A172 (cell line): ENCODE measurements at regions not wholly inside any gene's neighbourhood (a gene's known extent, or its start where the extent isn't known, plus 50 kb on each side); places are given as distances from the start of the nearest gene placed in this dataset.

Source experiments
- DNase-seq: peaks from one replicate; pipeline ENCODE4 v3.0.0-alpha.2; 2015; ENCODE audit warnings: low spot score

DNA sequence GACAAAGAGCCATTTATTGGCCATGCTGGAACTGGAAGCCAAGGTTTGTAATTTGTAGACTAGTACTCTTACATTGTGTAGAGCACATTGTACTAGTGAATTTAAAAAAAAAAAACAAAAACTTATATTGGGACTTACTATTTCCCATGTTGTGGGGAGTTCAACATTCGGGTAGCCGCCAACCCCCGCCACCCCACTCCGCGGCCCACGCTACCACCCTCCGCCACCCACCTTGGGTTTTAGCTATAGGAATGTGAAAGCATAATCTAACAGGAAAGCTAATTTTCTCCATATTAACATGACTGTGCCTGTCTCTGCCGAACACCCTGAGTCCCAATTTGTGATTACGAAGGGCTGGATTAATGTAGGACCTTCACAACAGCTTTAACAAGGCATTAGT is 275.8 kb downstream of the FIGN start:
- no peak for DNase-seq

DNA sequence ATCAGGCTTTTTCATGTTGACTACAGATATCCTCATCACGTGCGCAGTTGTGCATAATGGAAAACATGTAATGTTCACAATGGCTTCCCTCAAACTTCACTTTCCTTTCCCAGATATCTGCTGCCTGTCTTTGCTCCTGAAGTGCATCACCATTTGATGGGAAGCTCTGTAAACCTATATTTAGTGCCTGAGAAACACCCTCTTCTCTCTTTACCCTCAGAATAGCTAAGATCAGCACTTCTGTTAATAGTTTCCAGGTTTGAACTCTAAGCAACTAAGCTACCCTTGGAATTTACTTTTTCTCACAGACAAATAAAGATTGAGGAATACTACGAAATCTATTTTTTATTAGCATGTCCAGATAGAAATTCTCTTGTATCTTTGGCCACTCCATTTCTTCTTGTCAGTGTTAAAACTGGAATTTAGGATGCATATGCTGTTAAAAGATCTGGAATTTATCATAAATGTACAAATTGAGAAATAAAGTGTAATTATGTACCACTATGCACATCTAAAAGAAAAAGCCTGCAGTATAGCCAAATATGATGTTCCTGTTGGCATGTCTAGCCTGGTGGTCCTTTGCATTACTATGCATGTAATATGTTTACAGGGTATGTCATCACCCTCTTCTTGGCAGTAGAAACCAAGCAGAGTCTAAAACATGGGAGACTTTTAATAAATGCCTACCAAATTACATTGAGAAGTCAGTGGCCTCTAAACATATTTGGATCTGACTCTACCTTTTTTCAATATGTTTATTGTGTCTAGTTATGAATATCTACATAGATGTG is 278.7 kb downstream of the FIGN start:
- DNase-seq = no peak

DNA sequence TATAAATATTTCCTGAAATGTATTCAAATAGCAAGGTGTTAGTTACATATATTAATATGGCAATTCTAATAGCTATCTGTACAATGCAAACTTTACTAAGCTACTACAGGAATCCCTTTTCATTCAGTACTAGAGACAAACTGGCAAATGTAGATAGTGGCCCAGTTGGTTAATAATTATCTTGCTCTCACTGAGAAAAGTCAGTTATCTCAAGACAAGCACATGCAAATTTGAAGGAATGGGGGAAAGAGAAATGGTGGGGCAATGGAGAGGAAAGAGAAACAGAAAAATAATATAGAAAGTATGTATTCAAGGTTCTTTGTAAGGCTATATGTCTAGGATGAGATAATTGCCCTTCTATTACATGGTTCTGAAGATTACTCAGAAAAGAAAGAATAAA is 280.0 kb downstream of the FIGN start:
- no peak for DNase-seq

DNA sequence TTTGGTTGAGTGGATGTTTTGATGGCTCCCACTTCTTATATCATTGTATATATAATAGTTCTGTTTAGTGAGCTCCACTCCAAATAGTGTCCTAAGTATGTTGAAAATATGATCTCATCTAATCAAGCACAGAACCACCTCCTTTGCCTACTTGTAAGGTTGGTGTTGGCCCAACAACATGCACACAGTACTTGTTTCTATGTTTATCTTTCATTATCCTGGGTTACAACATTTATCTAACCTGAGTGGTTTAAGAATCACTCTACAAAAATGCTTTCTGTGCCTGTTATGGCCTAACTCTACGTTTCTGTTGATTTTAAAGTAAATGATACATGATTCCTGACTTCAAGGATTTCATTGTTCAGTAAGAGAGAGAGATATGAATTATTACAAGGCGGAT is 281.9 kb downstream of the FIGN start:
- no peak for DNase-seq

DNA sequence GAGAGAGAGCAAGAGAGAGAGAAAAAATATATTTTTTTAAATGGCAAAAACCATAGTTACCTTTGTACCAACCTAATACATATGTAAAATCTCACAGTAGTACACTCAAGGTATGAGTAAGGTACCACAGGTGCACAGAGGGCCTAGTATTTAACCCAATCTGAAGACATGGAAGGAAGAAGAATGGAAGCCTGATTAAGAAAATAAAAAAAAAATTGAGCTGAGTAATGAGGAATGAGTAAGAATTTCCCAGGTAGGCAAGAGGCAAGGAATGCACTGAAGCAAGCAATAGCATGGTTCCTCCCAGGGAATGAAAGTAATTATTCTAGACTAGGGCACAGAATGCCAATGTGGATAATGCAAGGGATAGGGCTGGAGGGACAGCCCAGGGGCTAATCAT is 294.2 kb downstream of the FIGN start:
- DNase-seq = no peak

DNA sequence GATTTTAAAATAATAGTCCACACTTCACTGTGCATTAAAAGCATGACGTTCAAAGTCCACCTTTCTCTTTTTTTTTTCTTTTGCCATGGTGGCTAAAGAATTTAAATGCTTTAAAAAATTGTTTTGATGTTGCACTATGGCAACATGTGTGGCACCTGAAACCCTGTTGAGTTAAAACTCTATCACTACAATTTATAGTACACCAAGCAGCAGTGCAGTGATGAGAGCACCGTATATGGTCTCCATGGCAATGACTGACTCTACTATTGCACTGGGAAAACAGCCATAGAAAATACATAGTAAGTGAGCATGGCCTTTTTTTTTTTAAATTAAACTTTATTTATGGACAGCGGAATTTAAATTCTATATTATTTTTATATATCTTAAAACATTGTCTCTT is 298.8 kb downstream of the FIGN start:
- no peak for DNase-seq

DNA sequence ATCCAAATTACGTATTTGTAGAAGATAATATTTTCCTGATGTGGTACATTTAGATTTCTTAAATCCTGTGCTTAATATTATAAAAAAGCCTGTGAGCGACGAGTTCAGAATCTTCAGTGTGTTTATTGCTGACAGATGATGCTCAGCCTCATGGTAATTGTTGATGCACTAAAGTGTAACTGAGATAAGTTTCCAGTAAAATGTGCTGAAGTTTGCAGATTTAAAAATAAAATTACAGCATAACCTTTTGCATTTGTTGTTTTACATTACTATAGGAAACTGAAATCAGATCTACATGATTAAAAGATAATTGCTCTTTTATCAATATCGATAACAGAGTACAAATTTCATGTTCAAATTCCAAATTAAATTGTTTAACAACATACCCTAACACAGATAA is 307.6 kb downstream of the FIGN start:
- DNase-seq = no peak

DNA sequence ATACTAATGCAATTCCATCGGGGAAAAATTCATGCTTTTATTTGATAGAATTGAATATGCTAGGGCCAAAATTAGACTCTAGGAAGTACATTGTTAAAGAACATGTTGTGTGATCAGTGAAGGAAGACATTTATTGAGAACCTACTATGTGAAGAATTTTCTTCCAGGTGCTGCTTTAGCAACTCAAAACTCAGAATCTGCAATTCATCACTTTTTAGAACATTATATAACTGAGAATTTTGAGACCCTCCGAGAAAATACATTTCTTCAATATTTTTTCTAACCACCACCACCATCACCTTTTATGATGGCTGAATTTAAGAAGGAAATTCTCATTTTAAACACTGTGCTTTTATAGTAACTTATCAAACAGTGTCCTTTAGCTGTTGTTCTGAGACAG is 315.2 kb downstream of the FIGN start:
- no peak for DNase-seq

DNA sequence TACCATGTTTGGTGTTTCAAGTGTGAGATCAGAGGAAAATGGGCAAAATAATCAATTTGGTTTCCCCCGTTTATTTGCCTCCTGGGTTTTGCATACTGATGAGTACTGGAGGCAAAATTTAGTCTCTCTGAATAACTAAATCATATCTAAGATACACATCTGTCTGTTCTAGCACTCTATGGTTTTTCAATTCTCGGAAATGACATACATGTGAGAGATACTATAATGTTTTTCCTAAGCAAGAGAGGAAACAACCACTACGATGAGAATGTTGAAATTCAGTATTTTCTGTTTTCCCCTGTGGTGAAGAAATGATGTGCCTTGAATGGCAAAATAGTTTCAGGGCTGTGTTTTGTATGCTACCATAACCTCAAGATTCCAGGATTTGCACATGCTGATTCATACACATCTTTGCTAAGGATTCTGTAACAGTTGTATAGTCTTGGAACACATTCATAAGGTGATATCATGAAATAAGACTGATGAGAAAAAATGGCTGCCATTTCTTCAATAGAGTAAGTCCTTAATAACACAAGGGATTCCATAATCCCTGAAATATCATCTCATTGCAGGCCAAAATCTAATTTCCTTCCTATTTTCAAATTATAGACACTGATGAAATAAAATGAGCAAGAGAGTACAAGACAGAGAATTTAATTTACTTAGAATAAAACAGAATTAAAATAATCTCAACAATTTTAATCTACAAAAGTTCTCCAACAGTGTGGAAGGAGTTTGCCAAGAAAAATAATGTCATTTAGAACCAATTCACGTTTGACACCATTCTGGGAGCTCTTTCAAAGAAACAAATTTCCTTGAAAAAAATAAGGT is 316.6 kb downstream of the FIGN start:
- DNase-seq = no peak

DNA sequence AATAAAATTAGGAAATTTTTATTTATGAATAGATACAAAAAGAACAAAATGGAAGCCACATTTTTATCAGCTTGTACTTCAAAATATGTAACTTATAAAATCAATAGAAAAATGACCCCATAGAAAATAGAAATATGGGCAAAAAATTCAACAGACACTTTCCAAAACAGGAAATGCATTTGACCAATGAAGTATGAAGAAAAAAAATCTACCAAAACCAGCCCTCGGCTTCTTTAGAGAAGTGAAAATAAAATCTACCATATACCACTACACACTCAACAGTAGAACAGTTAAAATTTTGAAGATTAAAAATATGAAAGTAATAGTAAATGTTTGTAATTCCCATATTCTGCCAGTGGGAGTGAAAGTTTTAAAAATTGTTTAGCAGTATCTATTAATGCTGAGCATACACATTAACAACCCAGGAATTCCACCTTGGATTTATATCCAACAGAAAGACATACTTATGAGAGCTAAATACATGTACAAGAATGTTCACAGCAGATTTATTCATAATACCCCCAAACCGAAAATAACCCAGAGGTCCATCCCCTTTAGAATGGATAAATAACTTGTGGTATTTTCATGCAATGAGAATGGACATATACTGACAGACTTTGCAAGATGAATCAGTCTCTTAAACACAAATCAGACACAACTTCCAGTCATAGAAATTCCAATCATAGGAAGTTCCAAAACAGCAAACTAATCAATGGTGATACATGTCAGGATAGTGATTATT is 318.0 kb downstream of the FIGN start:
- DNase-seq = no peak

DNA sequence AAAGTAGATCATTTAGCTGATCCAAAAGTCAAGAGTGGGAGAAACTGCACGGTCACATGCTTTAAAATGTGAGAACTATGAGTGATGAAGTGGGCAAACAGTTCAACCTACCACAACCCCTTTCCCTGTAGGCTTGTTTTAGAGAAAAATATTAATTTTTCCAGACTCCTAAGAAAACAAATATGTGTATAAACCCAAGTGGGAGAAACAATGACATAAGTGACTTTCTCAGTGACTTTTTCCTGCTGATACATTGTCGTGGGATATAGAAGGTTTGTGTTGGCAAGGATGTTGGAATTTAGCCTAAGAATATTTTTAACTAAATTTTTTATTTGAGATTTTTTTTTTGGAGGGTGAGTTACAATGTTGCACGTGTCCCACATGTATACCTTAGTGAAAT is 321.7 kb downstream of the FIGN start:
- DNase-seq = no peak

DNA sequence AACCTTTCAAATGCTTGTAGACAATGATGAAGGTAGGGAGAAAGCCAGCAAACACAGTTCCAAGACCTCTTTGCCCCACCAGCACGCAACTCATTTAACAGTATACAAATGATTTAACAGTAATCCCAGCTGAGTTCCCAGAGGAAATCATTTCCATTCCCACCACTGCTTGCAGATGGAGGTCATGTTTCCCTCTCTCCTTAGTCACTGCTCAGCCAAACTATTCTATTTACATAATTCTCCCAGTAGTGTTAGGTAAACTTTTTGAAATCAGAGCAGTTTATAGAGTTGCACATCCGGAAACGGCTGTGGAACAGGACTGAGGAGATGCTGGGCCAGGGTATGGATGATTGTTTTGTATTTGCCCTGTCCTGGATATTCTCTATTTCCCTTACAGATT is 328.5 kb downstream of the FIGN start:
- DNase-seq = no peak

DNA sequence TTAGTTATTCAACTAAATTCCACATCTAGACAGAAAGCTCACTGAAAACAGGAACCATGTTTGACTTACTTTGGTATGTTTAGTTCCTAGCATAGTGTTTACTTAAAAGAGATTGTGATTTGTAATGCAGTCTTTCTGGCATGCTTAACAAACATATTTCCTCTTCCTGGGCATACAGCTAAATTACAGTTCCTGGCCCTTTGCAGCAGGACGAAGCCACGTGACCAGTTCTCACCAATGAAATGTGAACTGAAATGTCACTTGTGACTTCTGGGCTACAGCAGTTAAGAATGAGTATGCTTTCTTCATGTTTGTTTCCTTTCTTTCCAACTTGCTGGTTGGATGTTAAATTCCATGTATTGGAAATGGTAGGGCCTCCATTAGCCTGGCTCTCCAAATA is 330.5 kb downstream of the FIGN start:
- no peak for DNase-seq

DNA sequence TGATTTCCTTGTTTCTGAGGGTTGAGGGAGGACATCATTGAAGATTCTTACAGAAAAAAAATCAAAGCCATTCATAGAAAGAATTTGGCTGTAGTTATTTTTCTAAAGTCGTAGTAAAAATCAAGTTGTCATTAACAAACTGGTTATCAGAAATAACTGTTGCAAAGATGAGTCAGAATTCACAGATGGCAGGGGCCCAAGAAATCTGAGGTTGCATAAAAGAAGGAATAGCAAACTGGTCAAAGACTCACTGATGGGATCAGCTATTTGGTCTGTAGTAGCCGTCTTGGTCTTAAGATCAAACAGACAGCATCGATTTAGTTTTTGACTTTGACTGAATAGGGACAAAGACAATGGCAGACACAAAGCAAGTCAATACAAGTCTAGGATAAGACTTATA is 334.3 kb downstream of the FIGN start:
- DNase-seq = peak; percentile 60

DNA sequence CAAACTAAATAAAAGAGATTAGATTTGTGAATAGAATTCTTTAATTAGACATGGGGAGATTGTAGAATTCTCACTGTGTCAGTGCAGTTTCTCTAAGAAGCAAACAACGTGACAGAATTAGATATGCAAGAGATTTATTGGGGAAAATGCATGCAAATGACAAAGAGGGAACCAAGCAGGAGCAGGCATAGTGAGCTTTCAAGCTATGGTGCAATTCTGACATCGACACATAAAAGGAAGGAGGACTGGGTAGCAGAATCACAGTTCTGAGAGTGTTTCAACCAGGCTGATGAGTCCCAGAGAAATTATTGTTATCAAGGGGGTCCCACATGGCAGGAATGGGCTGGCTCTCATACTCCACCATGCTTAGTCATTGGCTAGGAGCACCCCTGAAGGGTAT is 338.4 kb downstream of the FIGN start:
- DNase-seq = no peak

DNA sequence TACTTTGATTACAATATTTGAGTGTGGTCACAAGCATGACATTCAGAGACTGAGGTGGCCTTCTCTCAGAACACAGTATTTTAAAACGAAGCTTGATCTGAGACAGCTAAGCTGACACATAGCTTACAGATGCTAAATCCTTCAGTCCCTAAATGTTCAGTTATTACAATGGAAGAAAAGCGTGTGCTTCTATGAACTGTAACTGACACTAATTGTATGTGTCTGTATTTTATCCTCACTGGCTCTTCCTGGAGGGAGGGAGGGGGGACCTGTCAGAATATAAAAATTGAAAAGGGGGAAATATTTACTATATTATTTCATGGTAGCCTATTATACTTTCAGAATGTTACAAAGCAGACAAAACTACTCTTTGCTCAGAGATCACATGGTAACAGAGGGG is 340.2 kb downstream of the FIGN start:
- DNase-seq = no peak

DNA sequence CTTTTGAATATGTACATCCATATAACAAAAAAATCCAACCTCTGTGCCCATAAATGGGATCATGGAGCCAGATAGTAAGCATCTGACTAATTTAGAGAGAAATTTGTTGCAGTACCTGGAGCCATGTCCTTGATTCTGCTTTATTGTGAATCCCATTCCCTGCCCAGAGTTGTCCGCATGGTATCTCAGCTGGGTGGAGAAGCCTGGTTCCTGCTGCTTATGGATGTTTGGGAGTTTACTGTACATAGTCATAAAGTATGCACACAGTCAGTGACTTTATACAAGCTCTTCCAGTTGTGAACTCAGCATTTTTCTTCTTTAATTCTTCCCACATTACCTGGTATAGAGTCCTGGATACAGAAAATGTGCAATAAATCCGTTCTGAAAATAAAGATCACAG is 346.0 kb downstream of the FIGN start:
- DNase-seq = no peak

DNA sequence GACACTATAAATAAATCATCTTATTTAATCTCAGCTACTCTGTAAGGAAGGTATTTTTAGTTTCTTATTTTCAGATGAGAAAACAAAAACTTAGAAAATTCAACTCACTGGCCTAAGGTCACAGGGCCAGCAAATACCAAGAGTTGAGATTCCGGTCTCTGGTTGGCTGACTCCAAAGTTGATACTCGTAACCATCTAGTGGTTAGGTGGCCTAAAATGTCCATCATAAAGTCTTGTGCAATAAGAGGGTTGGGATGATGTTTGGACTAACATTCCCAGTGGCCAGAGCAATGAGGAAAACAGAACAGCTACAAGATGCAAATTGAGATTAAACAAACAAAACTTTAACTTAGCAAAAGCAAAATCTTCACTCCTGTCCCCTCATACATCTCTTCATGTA is 360.3 kb downstream of the FIGN start:
- DNase-seq = no peak

DNA sequence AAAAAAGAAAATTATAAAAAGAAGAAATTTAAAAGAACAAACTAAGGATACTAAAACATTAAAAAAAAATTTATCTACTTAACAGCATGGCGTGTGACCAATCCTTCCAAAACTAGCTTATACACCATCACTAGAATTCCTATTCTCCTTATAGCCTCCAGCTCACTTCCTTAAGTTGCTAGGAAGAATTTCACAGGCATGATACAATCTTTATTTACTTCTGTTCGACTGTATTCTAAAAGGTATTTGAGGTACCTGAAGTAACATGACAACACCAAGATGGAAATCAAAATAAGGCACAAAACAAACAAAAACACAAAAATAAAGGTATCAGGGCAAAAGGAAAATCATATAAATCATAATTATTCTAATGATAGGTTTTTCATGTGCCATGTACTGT is 360.7 kb downstream of the FIGN start:
- no peak for DNase-seq

DNA sequence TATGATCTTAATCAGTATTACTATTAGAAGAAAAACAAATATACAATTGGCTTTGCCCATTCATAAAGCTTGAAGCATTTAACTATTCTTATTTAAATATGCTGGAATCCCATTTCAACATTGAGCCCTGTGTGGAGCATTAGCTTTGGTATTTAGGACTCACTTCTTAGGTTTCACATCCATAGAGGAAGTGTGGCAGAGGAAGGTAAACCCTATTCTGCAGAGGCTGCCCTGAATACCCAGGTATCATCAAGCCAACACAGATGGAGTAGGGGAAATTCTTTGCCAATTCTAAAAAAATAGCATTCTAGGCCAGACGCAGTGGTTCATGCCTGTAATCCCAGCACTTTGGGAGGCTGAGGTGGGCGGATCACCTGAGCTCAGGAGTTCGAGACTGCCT is 361.5 kb downstream of the FIGN start:
- DNase-seq = no peak

DNA sequence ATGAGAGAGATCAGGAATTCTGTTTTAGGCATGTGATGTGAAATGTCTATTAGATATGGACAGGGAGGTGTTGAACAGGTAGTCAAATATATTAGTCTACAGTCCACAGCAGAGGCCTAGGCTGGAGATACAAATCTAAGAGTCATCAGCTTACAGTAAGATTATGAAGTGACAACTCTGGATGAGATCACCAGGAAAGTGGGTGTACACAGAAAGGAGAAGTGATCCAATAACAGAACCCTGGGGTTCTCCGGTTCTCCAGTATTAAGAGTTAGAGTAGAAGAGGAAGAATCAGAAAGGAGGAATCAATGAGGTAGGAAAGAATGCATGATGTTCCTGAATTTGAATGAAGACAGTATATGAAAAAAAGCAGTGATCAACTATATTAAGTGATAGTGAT is 362.3 kb downstream of the FIGN start:
- no peak for DNase-seq

DNA sequence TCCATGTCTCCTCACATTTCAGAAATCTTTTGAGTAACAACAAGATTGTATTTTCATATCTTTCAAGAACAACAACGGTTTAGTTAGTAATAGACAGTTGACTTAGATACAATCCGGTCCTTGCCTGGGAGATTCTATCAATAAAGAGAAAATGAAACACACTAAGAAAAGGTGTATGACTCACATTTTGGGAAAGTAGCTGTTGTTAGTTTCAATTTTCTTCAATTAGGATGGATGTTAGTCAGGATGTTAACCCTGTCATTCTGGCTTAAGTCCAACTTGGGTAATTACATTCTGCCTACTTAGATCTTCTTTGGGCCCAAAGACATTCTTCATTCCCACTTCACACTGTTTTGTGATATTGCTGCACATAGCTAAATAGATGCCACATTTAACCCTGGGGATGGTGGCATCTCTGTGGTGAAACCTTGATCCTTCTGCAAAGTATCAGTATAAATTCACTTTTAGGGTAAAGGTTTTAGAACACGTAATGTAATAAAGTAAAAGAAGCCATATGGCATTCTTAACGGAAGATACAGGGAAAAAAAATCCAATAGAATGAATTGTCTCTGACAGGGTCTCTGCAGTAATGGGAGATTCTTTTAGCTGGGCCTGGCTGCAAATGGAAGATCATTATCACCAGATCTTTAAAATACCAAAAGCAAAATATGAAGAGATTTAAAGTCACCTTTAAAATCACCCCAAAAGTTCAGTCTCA is 365.5 kb downstream of the FIGN start:
- no peak for DNase-seq
